ENCODE measurements at regions not wholly inside any gene's neighbourhood (a gene's known extent, or its start where the extent isn't known, plus 50 kb on each side); places are given as distances from the start of the nearest gene placed in this dataset.

DNA sequence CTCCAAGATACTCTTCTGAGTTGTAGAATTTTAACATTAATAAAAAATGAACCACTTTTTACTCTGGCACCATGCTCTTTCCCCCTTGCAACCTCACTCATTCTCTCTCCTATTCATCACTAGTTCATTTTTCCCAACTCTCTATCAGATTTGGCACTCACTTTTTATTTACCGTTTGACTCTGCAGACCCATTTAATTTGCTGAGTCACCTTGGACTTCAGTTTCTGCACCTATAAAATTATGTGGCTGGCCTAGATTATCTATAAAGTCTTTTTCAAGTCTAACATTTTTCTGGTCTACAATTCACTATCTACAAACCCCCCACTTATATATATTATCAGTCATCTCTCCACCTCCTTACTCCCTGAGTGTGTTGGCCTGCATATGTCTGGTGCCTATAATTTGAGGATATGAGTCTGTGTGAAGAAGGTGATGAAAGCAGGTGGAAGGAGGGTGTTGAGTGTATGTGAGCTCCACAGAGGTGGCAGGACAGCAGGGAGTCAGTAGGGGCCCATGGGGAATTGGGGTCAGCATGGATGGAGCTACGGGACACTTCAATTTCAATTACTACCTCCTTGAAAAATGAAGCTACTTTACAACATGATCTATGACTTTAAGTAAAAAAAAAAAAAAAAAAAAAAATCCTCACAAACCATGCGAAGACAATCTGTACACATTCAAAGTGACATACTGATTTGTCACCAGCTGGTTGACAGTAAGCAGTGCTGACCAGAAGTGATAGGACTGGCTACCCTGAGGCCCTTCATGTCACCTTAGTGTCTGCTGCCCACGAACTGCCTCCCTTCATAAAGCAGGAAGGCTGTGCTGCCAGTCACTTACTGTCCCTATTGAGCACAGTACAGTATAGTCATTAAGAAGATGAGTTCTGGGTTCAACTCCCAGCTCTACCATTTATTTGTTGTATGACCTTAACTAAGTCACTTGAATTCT lies 334.2 kb upstream of the IL12A start:
- H3K4me2 ChIP-seq (ENCODE audit: insufficient read depth, low read length) = no peak overlapping the region
- DNase-seq (ENCODE audit: extremely low read depth in 1 of 4, low spot score in 3 of 4) (no peak), ATAC-seq (no peak), FAIRE-seq (no peak)
- H4K20me1 ChIP-seq (replicated peaks; ENCODE audit: control insufficient read depth, insufficient read depth, low read length) = no peaks in the 10 kb centered on the region
- H3K9ac ChIP-seq (ENCODE audit: insufficient read depth in 1 of 2, low read depth in 2 of 2, low read length in 2 of 2) = no peak overlapping the region
- ChIA-PET POLR2A (no interaction called here), CTCF (ENCODE audit: low intra/inter-chr PET ratio) (no interaction called here)
- no TSS peak for BruUV-seq (replicated peaks)
- H3K27me3 ChIP-seq (ENCODE audit: control insufficient read depth in 2 of 2, insufficient read depth in 2 of 2, low read length in 2 of 2) = no peaks in the 10 kb centered on the region
- H3K9me3 ChIP-seq (replicated peaks; ENCODE audit: control insufficient read depth, insufficient read depth, low read depth, low read length) = 0 out of 2 replicates have a peak, but pooled peaks cover 1% of the 10 kb centered on the region
- no peak overlapping the region for H3K4me3 ChIP-seq
- TF ChIP-seq NFE2L1 (tag; IDR thresholded peaks at IDR 0.05; ENCODE audit: borderline replicate concordance, low read depth) (peak; percentile 40; the same call in 1 of the 2 replicates), MAFG (tag; conservative IDR thresholded peaks at IDR 0.05) (peak; percentile 41)
- TF ChIP-seq, protein P1, sequence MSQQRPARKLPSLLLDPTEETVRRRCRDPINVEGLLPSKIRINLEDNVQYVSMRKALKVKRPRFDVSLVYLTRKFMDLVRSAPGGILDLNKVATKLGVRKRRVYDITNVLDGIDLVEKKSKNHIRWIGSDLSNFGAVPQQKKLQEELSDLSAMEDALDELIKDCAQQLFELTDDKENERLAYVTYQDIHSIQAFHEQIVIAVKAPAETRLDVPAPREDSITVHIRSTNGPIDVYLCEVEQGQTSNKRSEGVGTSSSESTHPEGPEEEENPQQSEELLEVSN (IDR thresholded peaks at IDR 0.05; ENCODE audit: borderline replicate concordance in 1 of 2, extremely low read depth in 1 of 2, insufficient read depth in 1 of 2, insufficient read length in 1 of 2, low read depth in 1 of 2, low read length in 1 of 2, poor library complexity in 1 of 2, severe bottlenecking in 1 of 2) = no peak
- H3K36me3 ChIP-seq (ENCODE audit: control insufficient read depth, insufficient read depth, low read length) = no peaks in the 10 kb centered on the region
- H3K79me2 ChIP-seq (ENCODE audit: control insufficient read depth, insufficient read depth, low read length) = no peaks in the 10 kb centered on the region
- H3K27ac ChIP-seq (ENCODE audit: extremely low read depth, low read depth, low read length) = no peak overlapping the region
- intact Hi-C loops (cut with micrococcal nuclease) (no loop called here), in situ Hi-C loops (cut with MboI) (no loop called here)
- no peaks in the 10 kb centered on the region for H3K4me1 ChIP-seq (replicated peaks in 1 of 2; ENCODE audit: control insufficient read depth in 2 of 2, insufficient read depth in 2 of 2, low read length in 2 of 2)
- H2AFZ ChIP-seq (ENCODE audit: low read depth, low read length) = no peak overlapping the region
- WGBS (ENCODE audit: insufficient coverage, low coverage, missing lambda C conversion rate) = 3% methylated on average over 4 of the region's 4 CpGs
- no peaks in the 10 kb centered on the region for H3K9me1 ChIP-seq (ENCODE audit: control insufficient read depth, insufficient read depth, low read length)
